Testis (tissue), 2 donors: ENCODE measurements at regions not wholly inside any gene's neighbourhood (a gene's known extent, or its start where the extent isn't known, plus 50 kb on each side); places are given as distances from the start of the nearest gene placed in this dataset.

Experiments used
- POLR2A ChIP-seq: fragments of 450-650 bp; IDR thresholded peaks from one replicate; pipeline ENCODE4 v1.6.1; 2017; ENCODE audit warnings: antibody characterized with exemption, mild to moderate bottlenecking, moderate library complexity
- TF ChIP-seq, protein P1 (sequence below), 3 experiments: fragments of 450-650 bp in 2 of 3; fragments of 200-600 bp in 1 of 3; sonication (generic) in 1 of 3; IDR thresholded peaks; one replicate each; pipeline ENCODE4 v1.5.1; 2016 to 2019; ENCODE audit warnings: antibody characterized with exemption in 3 of 3, mild to moderate bottlenecking in 2 of 3, moderate library complexity in 1 of 3

DNA sequence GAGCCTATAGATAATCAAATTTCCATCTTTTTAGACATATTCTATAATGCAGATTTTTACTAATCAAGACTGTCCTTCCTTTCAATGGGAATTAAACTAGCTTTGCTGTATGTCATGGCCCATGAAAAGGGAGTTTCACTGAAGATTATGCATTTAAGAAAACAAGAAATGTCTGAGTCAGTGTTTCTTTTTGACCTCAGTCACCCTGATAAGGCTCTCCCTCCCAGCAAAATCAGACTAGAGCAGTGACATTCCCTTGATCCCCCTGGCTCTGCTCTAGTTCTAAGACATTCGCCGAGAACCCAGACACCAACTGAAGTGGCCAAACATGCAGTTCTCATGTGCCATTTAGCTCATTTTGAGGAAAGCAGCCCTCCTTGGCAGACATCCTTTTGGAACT is 442.0 kb downstream of the ACTL7B start:
- no peak for TF ChIP-seq POLR2A
- TF ChIP-seq, protein P1, sequence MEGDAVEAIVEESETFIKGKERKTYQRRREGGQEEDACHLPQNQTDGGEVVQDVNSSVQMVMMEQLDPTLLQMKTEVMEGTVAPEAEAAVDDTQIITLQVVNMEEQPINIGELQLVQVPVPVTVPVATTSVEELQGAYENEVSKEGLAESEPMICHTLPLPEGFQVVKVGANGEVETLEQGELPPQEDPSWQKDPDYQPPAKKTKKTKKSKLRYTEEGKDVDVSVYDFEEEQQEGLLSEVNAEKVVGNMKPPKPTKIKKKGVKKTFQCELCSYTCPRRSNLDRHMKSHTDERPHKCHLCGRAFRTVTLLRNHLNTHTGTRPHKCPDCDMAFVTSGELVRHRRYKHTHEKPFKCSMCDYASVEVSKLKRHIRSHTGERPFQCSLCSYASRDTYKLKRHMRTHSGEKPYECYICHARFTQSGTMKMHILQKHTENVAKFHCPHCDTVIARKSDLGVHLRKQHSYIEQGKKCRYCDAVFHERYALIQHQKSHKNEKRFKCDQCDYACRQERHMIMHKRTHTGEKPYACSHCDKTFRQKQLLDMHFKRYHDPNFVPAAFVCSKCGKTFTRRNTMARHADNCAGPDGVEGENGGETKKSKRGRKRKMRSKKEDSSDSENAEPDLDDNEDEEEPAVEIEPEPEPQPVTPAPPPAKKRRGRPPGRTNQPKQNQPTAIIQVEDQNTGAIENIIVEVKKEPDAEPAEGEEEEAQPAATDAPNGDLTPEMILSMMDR (IDR thresholded peaks at IDR 0.05): no peak
